Left colon (tissue), 2 donors: ENCODE measurements at regions not wholly inside any gene's neighbourhood (a gene's known extent, or its start where the extent isn't known, plus 50 kb on each side); places are given as distances from the start of the nearest gene placed in this dataset.
"Not testable (repeated sequence)": the region's sequence is repeated elsewhere in the genome, so short reads cannot be mapped to it uniquely, and the experiment has no call there.

Experiments used
- ATAC-seq: fragments of 200-7000 bp; cut with Tn5 transposase; one replicate; pipeline ENCODE4 v1.9.1; 2020; ENCODE audit warnings: mild to moderate bottlenecking, moderate library complexity
- DNase-seq, 2 donors: peaks; one replicate each; pipeline ENCODE4 v3.0.0-alpha.2; 2020
- intact Hi-C, 2 donors: fragments of 100-400 bp; cut with DNase I in 1 of 2; cut with micrococcal nuclease in 1 of 2; formaldehyde crosslinking; loops; one replicate each; pipeline versions ENCODE4 v1.11.2 to v1.14.0; 2022; cut with DNase I, micrococcal nuclease
- donor health status: DM: no; HTN: no; CAD: no.
- donor health status: DM: yes; HTN: yes; CAD: no.

DNA sequence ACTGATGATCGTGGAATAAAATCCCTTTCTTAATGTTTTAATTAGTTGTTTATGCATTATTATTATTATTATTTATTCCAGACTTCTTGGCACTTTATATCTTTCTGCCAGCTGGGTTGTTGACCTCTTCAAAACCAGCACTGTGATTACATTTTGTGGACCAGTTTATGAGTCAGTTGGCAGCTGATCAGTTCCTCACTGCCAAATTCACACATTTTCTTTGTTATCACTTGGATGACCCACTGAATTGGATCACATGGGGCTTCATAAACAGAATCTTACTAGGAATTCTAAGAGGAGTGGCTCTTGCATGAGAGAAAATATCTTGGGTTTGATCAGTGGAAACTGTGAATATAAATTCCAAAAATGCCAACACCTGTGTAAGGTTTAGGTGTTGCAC is 321.8 kb upstream of the SPRED2 start:
- ATAC-seq (no peak), DNase-seq (no peak)
- intact Hi-C loops: no loop called here

DNA sequence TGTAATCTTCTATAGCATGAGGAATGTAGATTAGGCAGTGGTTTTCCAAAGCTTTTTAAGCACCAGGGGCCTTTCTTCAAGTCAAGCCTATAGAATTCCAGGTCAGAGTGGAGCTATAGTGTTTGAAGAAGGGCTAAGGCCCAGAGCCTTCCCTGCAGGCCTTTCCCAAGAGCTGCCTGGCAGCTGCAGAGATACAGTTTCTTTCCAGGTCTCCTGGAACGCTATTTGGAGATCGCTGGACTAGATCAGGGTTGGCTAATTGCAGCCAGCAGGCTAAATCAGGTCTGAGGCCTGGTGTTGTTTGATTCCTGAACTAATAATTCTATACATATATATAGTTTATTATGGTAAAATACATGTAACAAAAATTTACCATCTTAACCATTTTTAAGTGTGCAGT is 319.0 kb upstream of the SPRED2 start:
- DNase-seq: no peak
- no peak for ATAC-seq
- intact Hi-C loops: no loop called here

- ATAC-seq (no peak), DNase-seq (no peak)
- intact Hi-C loops: no loop called here
Measured at GRCh38 chr2:65749545-65749944, 317.1 kb upstream of the SPRED2 start.

GRCh38 chr2:65747875-65748274 is 315.5 kb upstream of the SPRED2 start:
- intact Hi-C loops, DNase-seq, ATAC-seq: not testable (repeated sequence)

DNA sequence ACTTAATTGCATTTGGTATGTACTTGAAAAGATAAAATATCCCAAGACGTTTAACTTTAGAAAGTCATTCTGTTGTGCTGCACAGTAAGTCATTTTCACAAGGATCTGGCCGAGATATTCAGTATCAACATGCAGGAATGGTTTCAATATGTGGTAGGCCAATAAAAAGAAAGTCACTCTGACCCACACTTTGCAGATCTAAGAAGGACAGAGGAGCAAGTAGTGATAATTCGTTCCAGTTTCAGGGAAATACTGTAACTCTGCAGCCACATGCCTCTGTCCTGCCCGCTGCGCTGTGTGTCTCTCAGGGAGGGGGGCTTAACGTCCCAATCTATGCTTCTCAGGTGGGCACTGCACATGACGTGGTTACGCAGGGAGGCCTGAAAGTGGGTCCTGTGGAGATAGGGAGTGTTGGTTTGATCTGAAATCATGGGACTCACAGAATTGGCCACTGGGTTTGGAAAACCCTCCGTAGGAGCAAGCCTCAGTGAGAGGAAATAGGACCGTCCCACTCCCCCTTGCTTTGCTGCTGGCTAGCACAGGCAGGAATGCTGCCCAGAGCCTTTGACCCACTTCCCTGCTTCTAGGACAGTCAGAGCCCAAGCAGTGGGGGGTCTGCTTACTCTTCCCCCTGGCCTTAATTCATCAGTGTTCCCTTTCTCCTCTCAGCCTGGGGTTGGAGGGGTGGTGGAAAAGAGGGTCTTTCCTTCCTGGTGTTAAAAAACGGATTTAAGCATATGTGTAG is 314.7 kb upstream of the SPRED2 start:
- intact Hi-C loops: no loop called here
- ATAC-seq (no peak), DNase-seq (peak in 1 of 2 donors; percentile 6)

- no peak for ATAC-seq
- DNase-seq: no peak
- intact Hi-C loops: no loop called here
Measured at GRCh38 chr2:65744477-65745200, 312.2 kb upstream of the SPRED2 start.

DNA sequence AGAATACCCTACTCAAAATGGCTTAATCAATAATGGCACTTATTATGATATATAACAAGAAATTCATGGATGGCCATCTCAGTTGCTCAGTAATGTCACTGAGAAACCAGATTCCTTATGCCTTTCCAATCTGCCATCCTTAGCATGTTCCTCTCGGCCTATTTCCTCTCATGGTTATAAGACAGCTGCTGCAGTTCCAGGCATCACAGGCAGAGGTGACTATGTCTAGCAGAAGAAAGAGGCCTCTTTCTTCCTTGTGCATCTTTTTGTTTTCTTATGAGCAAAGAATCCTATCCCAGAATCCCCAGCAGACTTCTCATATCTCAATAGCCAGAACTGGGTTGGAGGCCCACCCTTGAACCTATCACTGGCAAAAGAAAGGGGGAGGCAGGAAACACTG is 310.6 kb upstream of the SPRED2 start:
- intact Hi-C loops: no loop called here
- no peak for DNase-seq
- no peak for ATAC-seq

DNA sequence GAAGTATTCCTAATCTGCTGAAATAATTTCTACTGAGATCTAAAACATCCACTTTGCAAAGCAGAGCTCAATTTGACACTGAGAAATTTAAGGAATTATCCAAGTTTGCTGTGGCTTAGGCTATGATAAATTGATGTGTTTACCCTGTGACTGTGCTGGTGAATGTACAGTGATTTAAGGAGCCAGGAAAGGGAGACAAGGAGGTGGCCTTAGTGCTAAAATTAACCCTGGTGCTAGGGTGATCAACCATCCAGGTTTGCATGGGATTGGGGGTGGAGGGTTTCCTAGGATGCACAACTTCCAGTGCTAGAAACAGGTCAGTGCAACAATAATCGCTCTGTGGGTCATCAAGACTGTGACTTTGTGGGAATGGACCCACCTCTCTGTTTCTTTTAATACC is 307.5 kb upstream of the SPRED2 start:
- no peak for ATAC-seq
- intact Hi-C loops: no loop called here
- DNase-seq: no peak

- intact Hi-C loops: no loop called here
- DNase-seq: no peak
- no peak for ATAC-seq
Measured at GRCh38 chr2:65737452-65738011, 305.1 kb upstream of the SPRED2 start.

- no peak for ATAC-seq
- no peak for DNase-seq
- intact Hi-C loops: no loop called here
Measured at GRCh38 chr2:65731476-65731875, 299.1 kb upstream of the SPRED2 start.

GRCh38 chr2:65730186-65730585 is 297.8 kb upstream of the SPRED2 start:
- intact Hi-C loops: no loop called here
- DNase-seq (no peak), ATAC-seq (no peak)

DNA sequence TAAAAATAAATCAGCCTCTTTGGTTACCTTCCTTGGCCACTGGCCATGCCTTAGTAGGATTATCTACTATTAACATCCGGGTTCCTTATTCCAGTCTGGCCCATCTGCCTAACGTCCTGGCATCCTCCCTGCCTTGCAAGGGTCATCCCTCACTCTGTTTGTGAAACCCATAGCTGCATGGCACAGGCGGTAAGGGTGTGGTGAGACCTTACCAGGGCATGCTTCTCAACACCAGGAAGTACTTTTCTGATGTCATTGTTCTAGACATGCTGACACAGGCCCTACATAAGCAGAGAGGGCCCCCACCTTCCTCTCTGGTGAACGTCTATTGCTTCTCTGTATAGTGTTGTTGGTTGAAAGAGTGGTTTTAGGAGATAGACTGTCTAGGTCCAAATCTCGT is 296.8 kb upstream of the SPRED2 start:
- no peak for ATAC-seq
- no peak for DNase-seq

DNA sequence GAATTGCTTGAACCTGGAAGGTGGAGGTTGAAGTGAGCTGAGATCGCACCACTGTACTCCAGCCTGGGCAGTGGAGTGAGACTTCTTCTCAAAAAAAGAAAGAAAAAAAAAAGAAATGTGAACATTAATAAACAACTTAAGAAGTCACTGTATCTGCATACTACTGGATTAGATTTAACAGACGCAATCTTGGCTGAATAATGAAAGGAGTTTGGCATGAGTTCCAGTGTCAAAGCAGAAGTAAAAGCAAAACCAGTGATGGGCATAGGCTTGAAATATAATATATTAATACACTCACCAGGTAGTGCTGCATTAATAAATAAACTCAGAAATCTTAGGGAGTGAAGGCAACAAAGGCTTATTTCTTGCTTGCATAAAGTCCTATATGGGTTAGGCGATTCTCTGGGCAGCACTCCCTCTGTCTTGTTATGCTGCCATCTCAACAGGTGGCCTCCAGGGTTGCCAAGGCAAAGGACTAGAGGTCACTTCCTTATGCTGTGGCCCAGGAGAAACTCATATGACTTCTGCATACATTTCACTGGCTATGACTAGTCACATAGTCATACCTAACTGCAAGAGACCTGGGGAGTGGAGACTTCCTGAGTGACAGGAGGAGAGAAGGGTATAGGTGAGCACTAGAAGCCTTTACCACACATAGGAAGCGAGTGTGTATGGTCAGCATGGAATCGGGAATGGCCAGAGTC is 296.2 kb upstream of the SPRED2 start:
- DNase-seq (no peak), ATAC-seq (peak; percentile 30)
- intact Hi-C loops: no loop called here

More for the DNA sequence above, 296.8 kb upstream of the SPRED2 start:
- intact Hi-C loops: no loop called here

DNA sequence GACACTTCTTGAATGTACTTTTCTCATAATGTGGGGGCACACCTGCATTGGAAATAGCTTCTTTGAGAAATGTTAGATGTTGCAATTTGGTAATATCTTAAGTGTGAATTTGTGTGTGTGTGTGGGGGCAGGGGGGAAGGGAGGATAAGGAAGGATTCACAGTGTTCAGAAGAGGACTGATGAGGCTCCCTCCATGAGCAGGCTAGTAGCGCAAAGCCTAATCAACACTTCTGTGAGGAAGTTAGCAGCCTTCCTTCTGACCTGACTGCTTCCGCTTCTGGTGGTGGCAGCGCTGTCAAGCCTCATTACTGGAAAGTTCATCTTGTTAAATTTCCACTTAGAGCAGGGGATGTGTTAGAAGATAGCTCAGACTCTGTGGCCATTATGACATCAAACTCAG is 295.4 kb upstream of the SPRED2 start:
- intact Hi-C loops: no loop called here
- ATAC-seq (no peak), DNase-seq (no peak)

GRCh38 chr2:65727381-65727780 is 295.0 kb upstream of the SPRED2 start:
- intact Hi-C loops: no loop called here
- ATAC-seq: no peak
- DNase-seq: no peak

- ATAC-seq (no peak), DNase-seq (no peak)
- intact Hi-C loops: loop anchor here in 1 of 2 donors (5.0 kb wide), 1 partner anchor 1918 kb away; no protein-coding TSS in a partner anchor
Measured at GRCh38 chr2:65724752-65725151, 292.4 kb upstream of the SPRED2 start.

DNA sequence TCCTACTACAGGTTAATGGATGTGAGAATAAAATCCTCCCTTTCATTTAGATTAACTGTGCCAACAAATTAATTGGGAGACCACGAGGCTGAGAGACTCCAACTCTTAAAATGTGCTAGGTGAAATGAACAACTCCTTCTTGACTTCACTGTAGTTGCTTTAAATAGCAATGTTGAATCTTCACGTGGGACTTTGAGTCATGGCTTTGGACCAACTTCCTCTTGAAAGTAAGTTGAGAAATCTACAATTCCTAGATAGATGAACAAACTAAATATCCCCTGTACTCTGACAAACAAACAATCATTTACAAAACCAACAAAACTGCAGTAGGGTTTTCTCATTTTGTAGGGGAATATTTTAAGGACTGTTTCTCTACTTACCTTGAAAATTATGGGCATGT is 291.9 kb upstream of the SPRED2 start:
- intact Hi-C loops: loop anchor here in 1 of 2 donors (5.0 kb wide), 1 partner anchor 1918 kb away; no protein-coding TSS in a partner anchor
- no peak for ATAC-seq

DNA sequence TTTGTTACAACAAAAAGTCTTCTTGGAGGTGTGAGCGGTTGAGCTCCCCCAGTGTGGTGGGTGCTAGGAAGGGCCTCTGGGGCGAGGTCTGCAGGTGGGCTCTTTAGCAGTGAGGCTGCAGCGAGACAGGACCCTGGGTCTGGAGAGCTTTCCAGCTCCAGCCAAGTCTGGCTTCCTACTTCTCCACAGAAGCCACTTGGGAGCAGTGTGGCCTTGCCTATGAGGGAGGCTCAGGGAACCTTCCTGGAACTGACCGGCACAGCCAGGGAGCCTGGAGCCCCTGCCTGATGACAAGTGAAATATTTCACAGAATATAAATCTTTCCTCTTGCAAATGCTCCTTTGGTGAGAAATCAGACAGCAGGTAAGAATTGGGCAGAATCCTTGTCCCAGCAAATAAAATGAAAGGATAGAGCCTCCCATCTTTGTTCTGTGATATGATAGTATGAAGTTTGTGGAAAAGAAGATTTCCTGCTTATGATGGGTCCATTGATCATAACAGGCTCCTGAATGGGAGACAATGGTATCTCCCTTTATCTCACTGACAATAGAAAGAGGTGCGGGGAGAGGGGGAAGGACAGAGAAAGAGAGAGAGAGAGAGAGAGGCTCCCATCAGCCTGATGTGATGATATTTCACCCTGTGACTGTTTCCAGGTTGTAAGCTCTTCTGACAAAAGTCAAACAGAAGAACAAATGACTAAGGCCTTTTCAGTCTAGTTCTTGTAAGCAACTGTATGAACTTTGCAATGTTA is 289.8 kb upstream of the SPRED2 start:
- intact Hi-C loops: loop anchor here in 1 of 2 donors (5.0 kb wide), 1 partner anchor 1920 kb away; no protein-coding TSS in a partner anchor
- ATAC-seq (no peak), DNase-seq (peak in 1 of 2 donors; percentile 19)

More for the DNA sequence above, 291.9 kb upstream of the SPRED2 start:
- no peak for DNase-seq

GRCh38 chr2:65716698-65717097 is 284.3 kb upstream of the SPRED2 start:
- no peak for DNase-seq
- intact Hi-C loops: no loop called here
- ATAC-seq: no peak
